ENCODE measurements at regions not wholly inside any gene's neighbourhood (a gene's known extent, or its start where the extent isn't known, plus 50 kb on each side); places are given as distances from the start of the nearest gene placed in this dataset.

- no peak for DNase-seq (ENCODE audit: low spot score)
Measured at GRCh38 chr20:17858450-17859001, 110.1 kb downstream of the SNX5 start.

- DNase-seq (ENCODE audit: low spot score), result no peak
Measured at GRCh38 chr20:17857639-17858449, 110.8 kb downstream of the SNX5 start.

GRCh38 chr20:17856837-17857605 is 111.6 kb downstream of the SNX5 start:
- no peak for DNase-seq (ENCODE audit: low spot score)

- no peak for DNase-seq (ENCODE audit: low spot score)
Measured at GRCh38 chr20:17856024-17856564, 112.5 kb downstream of the SNX5 start.

- DNase-seq (ENCODE audit: low spot score), result peak; percentile 64
Measured at GRCh38 chr20:17854307-17854903, 114.2 kb downstream of the SNX5 start.

- no peak for DNase-seq (ENCODE audit: low spot score)
Measured at GRCh38 chr20:17852323-17852722, 116.3 kb downstream of the SNX5 start.

- DNase-seq (ENCODE audit: low spot score), result no peak
Measured at GRCh38 chr20:17850684-17851026, 117.9 kb downstream of the SNX5 start.

- no peak for DNase-seq (ENCODE audit: low spot score)
Measured at GRCh38 chr20:17849901-17850683, 118.5 kb downstream of the SNX5 start.

- DNase-seq (ENCODE audit: low spot score), result no peak
Measured at GRCh38 chr20:17849138-17849900, 119.3 kb downstream of the SNX5 start.

- no peak for DNase-seq (ENCODE audit: low spot score)
Measured at GRCh38 chr20:17848249-17849048, 120.1 kb downstream of the SNX5 start.

- DNase-seq (ENCODE audit: low spot score), result no peak
Measured at GRCh38 chr20:17845701-17846475, 122.7 kb downstream of the SNX5 start.

GRCh38 chr20:17844549-17845298 is 123.9 kb downstream of the SNX5 start:
- no peak for DNase-seq (ENCODE audit: low spot score)

- DNase-seq (ENCODE audit: low spot score), result no peak
Measured at GRCh38 chr20:17844133-17844429, 124.5 kb downstream of the SNX5 start.

GRCh38 chr20:17843246-17844132 is 125.1 kb downstream of the SNX5 start:
- no peak for DNase-seq (ENCODE audit: low spot score)

- no peak for DNase-seq (ENCODE audit: low spot score)
Measured at GRCh38 chr20:17841751-17842215, 126.8 kb downstream of the SNX5 start.

- no peak for DNase-seq (ENCODE audit: low spot score)
Measured at GRCh38 chr20:17840423-17840822, 128.2 kb downstream of the SNX5 start.

- DNase-seq (ENCODE audit: low spot score), result no peak
Measured at GRCh38 chr20:17838921-17839320, 129.7 kb downstream of the SNX5 start.

GRCh38 chr20:17837179-17837578 is 131.4 kb downstream of the SNX5 start:
- no peak for DNase-seq (ENCODE audit: low spot score)

Data from pons (tissue), 1 donor.